Activated CD4-positive, alpha-beta T cell treated with anti-CD3 and anti-CD28 coated beads, Interleukin-2, Interleukin-4, amounts not matched to agents 100 ng/mL and 50 ng/mL, durations not matched to agents 16 hours and 8 hours (primary cell): ENCODE measurements at regions not wholly inside any gene's neighbourhood (a gene's known extent, or its start where the extent isn't known, plus 50 kb on each side); places are given as distances from the start of the nearest gene placed in this dataset.
"Not testable (repeated sequence)": the region's sequence is repeated elsewhere in the genome, so short reads cannot be mapped to it uniquely, and the experiment has no call there.

Experiments used
- DNase-seq: peaks from one replicate; pipeline ENCODE4 v3.0.0-alpha.2; 2020; ENCODE audit warnings: low spot score

DNA sequence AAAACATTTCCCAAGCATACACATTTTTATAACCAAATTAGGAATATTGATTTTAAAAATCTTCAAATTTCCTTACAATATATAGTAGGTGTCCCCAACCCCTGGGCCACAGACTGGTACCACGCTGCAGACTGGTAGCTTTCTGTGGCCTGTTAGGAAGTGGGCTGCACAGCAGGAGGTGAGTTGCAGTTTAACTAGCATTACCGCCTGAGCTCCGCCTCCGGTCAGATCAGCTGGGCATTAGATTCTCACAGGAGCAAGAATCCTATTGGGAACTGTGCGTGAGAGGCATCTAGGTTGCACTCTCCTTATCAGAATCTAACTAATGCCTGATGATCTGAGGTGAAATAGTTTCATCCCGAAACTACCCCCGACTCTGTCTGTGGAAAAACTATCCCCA lies 62.1 kb downstream of the ZWINT start:
- no peak for DNase-seq

DNA sequence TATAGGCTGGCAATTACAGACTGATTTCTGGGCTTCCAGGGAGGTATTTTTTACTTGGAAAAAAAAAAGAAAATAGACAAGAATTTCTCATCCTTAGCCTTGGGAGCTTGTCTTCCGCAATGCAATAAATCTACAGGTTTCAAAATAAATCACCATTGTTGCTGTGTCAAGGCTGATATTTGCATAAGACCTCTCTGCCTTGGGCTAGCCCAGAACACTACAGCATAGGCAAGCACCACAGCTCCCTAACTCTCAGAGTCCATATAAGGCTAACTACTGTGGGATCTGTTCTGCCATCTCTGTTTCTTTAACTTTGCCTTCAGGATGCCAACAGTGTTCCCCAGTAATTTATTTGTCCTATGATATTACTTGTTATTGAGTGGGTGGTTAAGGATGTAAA lies 64.4 kb downstream of the ZWINT start:
- no peak for DNase-seq

DNA sequence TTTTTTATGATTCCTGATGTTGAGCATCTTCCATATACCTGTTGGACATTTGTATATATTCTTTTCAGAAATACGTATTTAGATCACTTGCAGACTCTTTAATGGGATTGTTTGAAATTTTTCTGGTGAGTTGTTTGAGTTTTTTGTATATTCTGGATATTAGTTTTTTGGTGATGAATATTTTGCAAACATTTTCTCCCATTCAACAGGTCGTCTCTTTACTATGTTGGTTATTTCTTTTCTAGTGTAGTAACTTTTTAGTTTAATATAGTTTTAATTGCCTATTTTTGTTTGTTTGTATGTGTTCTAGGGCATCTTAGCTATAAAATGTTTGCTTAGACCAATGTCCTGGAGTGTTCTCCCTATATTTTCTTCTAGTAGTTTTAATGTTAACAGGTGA lies 72.7 kb downstream of the ZWINT start:
- DNase-seq: no peak

DNA sequence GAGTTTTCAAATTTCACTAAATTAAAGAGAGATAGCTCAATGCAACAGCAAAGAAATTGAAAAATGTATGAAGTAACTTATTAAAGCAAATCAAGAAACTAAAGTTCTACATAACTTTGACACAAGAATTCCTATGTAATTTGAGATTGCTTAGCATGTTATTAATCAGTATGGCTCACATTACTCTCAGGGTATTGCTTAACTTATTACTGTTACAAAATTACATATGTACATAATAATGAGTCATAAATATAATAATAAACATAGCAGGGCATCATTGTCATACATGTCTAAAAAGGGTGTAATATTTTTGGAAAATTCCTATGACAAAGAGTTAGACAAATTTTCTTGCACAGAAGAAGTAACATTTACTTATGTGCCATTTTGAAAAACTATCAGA lies 75.0 kb downstream of the ZWINT start:
- DNase-seq: no peak

DNA sequence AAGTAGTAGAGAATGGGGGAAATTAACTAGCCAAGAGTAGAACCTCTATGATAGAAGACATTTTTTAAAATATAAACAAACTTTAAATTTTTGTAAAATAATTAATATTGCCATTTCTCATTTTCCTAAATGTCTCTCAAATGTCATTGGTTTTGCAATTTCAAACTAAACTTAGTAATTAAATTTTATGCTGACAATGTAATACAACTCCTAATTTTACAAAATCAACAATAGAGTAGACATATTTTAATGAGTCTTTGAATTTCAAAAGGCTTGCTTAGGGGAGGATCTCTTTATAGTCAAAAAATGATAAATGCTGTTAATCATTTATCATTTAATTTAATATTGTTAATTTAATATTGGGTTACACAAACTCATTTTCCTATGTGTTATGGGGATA lies 81.8 kb downstream of the ZWINT start:
- DNase-seq: no peak

DNA sequence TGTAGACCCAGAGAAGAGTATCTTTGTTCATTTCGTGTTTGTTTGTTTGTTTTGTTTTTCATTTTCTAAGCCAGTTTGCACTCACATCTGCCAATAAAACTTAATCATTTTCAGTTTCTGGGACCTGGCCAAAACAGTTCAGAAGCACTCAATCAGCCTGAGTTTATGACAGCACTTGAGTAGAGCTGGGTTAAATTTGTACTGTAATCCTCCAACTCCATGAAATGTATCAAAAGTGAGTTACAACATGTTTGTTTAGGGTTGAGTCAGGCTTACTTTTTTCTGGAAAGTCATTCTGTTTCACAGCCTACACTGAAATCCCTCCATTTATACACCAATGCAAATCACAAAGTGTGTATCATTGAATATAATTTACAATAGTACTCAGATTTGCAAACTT lies 91.9 kb downstream of the ZWINT start:
- DNase-seq: no peak

DNA sequence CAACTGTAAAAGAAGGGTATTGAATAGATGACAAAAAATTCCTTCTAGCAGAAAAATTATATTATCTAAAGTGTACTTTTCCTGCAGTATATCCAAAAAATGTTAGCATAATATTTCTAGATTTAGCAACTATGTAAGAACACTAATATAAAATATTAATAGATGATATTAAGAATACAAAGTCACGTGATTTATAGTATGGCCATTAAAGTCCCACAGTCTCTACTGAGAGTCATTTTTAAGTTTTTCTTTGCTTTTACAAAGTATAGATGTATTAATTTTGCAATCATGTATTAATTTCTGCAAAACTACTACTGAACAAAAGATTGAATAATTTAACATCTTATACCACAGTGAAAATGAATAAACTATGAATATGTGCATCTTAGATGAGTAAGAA lies 94.9 kb downstream of the ZWINT start:
- DNase-seq: no peak

DNA sequence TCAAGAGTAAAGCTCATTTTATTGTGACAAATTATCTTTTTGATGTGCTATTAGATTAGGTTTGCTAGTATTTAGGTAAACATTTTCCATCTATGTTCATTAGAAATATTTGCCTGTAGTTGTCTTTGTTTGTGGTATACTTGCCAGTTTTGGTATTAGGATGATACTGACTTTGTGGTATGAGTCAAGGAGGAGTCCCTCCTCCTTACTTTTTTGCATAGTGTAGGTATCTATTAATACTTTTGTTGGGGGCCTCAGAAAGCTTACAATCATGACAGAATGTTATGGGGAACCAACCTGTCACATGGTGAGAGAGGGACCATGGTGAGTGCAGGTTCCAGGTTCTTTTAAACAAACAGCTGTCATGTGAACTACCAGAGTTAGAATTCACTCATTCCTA lies 102.1 kb downstream of the ZWINT start:
- no peak for DNase-seq

DNA sequence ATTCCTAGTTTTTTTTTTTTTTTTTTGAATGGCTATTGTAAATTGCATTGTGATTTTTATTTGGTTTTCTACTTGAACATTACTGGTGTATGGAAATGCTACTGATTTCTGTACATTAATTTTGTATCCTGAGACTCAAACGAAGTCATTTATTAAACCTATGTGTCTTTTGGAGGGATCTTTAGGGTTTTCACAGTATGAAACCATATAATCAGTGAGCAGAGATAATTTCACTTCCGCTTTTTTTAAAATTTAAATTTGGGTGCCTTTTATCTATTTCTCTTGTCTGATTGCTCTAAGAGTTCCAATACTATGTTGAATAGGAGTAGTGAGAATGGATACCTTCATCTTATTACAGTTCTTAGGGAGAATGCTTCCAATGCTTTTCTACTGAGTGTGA lies 102.7 kb downstream of the ZWINT start:
- DNase-seq: no peak

DNA sequence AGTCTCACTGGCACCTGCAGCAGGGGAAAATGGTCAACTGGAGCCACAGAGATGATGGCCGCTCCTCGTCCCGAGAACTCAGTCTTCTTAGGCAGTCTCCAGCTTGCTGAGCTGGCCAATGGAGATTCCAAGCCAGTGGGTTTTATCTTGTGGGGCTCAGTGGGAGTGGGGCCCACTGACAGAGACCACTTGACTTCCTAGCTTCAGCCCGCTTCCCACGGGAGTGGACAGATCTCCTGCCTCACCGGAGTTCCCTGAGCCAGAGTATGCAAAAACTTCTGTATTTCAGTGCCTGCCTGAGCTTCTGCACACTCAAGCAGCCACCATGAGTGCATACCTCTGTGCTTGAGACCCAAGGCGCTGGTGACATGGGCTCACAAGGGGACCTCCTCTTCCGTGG lies 105.8 kb downstream of the ZWINT start:
- DNase-seq: no peak

DNA sequence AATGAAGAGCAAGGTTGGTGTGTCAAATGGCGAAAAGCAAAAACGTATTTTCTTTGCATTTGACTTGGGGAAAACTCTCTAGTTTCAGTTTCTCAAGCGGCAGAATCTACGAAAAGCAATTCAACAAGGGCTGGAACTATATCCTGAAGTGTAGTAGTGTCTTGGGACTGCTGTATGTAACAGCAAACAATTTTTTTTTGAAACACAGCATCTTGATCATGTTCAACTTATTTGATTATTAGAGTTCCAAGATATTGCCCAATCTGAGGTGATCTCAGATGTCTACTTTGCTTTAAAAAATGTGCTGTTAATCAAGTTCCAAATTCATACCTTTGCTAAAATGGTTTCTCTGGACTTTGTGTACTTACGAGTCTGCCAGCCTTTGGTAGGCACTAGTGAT lies 120.6 kb downstream of the ZWINT start:
- DNase-seq: no peak

DNA sequence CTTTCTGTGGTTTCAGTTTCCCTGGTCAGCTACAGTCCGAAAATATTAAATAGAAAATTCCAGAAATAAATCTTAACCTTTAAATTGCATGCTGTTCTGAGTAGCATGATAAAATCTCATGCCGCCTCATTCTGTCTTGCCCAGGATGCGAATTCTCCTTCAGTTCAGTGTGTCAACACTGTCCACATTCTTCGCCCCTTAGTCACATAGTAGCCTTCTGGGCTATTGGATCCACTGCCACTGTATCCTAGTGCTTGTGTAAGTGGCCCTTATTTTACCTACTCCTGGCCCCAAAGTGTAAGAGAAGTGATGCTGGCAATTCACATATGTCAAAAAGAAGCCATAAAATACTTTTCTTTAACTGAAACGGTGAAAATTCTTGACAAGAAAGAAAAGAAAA lies 129.6 kb downstream of the ZWINT start:
- DNase-seq: no peak

DNA sequence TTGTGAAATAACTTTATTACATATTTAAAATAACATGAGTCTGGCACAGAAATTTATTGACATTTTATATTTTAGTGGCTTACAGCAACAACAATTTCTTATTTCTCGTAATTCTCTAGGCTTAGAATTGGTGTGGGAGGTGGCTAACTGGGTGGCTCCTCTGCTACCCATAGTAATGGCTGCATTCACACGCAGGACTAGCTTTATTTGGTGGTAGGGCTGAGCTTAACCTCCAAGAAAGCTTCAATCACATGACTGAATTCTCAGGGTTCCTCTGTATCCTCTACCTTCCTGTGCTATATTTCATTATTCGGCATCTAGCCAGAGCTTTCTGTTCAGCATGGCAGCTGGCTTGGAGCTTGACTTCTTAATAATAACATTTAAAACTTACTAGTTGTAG lies 138.8 kb downstream of the ZWINT start:
- DNase-seq: no peak

DNA sequence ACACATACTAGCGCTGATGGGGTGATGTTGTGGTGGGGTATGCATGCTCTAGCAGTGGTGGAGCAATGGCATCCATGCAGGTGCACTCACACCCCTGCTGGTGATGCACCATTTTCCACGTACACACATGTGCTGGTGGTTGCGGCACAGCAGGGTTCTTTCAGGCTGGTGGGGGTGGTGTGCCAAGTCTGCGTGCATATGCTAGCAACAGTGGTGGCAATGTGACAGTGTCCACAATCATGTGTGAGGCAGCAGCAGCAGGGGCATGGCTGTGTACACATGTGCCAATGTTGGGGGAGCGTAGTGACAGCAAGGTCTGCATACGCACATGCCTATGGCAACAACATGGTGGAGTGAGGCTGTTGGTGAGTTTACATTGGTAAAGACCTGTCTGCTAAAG lies 148.1 kb downstream of the ZWINT start:
- DNase-seq: no peak

DNA sequence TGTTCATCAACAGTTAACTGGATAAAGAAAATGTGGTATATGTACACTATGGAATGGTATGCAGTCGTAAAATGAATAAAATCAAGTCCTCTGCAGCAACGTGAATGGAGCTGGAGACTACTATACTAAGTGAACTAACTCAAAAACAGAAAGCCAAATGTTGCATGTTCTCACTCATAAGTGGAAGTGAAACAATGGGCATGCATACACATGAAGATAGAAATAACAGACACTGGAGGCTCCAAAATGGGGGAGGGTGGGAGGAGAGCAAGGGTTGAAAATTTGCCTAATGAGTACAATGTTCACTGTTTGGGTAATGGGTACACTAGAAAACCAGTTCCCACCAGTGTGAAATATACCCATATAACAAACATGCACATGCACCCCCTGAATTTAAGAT lies 179.5 kb downstream of the ZWINT start:
- no peak for DNase-seq

DNA sequence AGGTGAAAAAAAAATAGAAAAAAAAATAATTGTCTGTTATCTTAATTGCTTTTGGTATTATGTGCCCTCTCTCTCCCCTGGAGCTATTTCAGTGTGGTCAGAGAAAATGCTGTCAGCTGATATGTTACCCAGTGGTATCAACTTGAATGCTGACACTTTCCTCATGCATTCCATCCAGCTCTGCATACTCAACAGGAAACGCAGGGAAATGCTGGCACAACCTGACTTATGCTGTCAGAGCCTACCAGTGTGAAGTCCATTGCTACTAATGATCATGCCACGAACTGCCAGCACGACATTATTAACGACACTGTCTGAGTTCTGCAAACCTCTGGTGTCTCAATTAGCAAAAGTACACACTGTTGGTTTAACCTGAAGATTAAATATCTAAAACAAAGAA lies 182.8 kb downstream of the ZWINT start:
- no peak for DNase-seq

DNA sequence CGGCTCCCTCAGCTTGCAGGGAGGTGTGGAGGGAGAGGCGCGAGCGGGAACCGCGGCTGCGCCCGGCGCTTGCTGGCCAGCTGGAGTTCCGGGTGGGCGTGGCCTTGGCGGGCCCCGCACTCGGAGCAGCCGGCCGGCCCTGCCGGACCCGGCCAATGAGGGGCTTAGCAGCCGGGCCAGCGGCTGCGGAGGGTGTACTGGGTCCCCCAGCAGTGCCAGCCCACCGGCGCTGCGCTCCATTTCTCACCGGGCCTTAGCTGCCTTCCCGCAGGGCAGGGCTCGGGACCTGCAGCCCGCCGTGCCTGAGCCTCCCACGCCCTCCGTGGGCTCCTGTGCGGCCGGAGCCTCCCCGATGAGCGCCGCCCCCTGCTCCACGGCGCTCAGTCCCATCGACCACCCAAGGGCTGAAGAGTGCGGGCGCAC lies 206.0 kb downstream of the ZWINT start:
- not testable (repeated sequence) for DNase-seq

DNA sequence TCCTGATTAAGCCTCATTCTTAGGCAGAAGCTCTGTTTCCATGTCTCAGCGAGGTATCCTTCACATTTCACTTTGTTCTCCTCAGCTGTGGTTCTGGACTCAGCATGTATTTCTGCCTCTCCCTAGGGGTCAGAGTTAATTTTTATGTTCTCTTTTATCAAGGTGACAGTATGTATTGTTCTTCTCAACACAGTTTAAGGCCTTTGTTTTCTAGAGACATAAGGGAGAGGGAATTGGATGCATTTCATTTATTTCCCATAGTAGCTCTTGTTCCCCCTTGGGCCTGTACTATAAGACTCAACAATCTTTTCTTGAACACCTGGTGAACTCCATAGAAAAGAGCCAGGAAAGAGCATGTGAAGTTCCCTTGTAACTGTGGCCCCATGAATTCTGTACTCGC lies 214.3 kb downstream of the ZWINT start:
- DNase-seq: no peak

DNA sequence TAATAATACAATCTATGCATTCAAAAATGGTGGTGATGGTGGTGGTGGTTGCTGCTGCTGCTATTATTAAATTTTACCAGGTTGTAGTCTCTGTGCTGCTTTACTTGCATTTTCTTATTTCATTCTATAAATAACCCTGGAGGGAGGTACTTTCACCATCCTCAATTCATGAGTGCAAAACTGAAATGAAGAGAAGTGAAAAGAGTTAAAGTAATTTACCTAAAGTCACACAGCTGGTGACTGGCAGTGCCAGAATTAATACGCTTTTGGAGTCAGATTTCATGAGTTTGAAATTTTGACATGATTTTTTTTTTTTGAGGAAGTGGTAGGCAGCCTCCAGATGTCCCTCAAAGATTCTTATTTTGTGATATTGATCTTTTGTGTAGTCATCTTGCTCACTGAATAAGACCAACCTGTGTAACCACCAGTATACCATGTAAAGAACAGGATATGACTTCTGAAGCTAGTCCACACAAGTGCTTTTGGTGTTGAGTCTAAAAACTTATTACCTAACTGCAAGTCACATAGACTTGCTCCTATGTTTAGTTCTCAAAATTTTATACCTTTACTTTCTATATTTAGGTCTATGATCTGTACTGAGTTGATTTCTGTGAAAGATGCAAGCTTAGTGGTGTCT lies 218.8 kb downstream of the ZWINT start:
- no peak for DNase-seq

DNA sequence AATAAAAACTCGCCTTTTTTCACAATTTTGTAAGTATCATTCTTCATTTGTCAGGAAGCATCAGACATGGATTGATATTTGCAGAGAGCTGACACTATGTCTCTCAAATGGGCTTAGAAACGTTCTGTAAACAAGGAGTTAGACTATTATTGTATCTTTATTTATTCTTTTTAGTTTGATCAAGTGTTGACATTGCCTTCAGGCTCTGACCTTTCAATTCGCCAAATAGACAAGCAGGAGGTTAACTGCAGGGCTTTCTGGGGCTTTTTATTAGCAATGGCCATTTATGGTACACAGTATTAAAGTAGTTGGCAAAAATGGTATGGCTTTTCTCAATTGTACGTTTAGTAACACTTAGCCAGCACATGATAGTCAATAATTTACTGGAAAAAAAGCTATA lies 221.7 kb downstream of the ZWINT start:
- DNase-seq: no peak

DNA sequence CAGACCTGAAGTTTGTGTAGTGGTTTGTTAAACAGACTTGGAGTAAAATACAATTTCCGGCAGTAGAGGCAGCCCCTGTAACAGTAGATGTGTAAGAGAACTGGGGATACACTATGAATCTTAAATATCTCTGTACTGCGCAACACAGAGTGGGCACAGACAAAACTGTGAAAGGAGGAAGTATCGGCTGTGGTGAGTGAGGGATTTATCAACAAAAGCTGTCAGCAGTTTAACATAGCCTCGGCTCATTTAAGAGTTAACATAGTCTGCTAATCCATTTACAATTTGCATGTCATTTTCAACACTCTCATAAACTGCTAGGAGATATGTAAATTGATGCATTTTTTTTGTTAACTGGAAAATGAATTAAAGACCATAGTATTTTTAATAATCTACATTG lies 225.2 kb downstream of the ZWINT start:
- no peak for DNase-seq

DNA sequence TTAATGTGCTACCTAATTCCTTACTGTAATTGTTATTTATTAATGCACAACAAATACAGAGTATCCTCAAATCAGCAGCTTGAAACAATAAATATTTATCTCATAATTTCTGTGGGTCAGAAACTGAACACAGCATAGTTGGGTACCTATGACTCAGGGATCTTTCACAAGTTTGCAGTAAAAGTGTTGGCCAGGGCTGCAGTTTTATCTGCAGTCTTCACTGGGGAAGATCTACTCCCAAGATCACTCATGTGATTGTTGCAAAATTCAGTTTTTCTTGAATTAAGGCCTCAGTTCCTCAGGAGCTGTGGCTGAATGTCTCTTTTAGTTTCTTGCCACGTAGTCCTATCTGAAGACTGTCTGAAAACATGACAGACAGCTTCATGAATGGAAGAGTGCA lies 237.8 kb downstream of the ZWINT start:
- no peak for DNase-seq

DNA sequence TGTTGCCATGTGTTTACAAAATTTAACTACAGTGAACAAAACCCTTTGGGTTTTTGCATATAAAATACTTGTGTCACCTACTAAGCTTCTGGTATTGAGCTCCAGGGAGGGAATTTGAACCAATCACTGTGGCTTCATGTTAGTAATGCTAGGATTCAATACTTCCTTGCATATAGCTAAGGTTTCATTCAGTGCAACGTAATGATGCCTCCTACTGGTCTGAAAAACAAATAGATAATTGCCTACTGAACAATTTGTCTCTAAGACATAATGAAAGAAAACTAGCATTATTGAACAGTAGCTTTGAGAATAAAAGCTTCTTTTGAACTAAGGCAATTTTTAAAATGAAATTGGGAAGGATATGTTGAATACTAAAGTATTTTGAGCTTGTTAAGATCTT lies 244.4 kb downstream of the ZWINT start:
- DNase-seq: no peak

DNA sequence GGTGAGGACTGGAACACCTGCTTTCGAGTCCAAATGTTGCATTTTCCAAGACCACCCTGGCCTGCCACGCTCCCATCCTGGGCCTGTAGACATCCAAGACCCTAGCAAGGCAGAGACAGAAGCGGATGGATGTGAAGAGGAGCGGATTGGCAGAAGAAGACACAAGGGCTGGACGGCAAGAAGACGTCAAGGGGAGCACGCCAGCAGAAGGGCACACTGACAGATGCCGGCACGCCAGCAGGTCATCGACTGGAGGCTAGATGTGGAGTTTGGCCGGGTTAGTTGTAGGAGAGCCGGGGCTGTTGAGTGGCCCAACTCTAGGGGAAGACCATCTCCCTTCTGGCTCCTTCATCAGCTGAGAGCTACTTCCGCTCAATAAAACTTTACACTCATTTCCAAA lies 251.6 kb downstream of the ZWINT start:
- DNase-seq: no peak

DNA sequence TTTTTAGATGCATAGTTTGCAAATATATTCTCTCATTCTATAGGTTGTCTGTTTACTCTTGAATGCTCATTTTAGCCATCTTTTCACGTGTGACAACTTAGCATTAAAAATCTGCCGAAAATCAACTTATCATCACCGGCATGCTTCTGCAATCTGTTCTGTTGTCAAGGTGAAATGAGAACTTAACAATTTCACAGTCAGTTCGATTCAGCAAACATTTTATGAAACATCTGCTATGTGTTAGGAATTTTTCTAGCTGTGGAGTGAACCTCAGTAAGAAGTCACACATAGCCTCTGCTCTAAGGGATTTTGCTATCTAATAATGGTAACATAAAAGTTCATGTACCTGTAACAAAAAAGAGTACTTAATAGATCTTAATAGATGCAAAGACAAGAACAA lies 256.1 kb downstream of the ZWINT start:
- no peak for DNase-seq
